Karpas-422 (cell line): ENCODE measurements at regions not wholly inside any gene's neighbourhood (a gene's known extent, or its start where the extent isn't known, plus 50 kb on each side); places are given as distances from the start of the nearest gene placed in this dataset.

Experiments used
- DNase-seq: peaks from one replicate; pipeline ENCODE4 v3.0.0-alpha.2; 2015
- H2AFZ ChIP-seq: fragments of 200-600 bp; sonication (generic); 2 replicates; pipeline ENCODE4 v1.6.1; 2014; ENCODE audit warnings: antibody characterized with exemption, low read length, mixed read lengths
- H3K27ac ChIP-seq: fragments of 200-600 bp; sonication (generic); 2 replicates; pipeline ENCODE4 v1.5.1; 2014; ENCODE audit warnings: mild to moderate bottlenecking, low read length, moderate library complexity
- H3K27me3 ChIP-seq: fragments of 200-600 bp; sonication (generic); 2 replicates; pipeline ENCODE4 v1.6.1; 2014; ENCODE audit warnings: low read length, mixed read lengths
- H3K36me3 ChIP-seq: fragments of 200-600 bp; sonication (generic); 2 replicates; pipeline ENCODE4 v1.6.1; 2014; ENCODE audit warnings: low read length, mixed read lengths; ENCODE audit not compliant: insufficient read depth
- H3K4me1 ChIP-seq: fragments of 200-600 bp; sonication (generic); 2 replicates; pipeline ENCODE4 v1.6.1; 2014; ENCODE audit warnings: mild to moderate bottlenecking, low read length, mixed read lengths
- H3K4me2 ChIP-seq: fragments of 200-600 bp; sonication (generic); 2 replicates; pipeline ENCODE4 v1.6.1; 2014; ENCODE audit warnings: low read length, low read depth, mild to moderate bottlenecking; ENCODE audit not compliant: poor library complexity, severe bottlenecking
- H3K4me3 ChIP-seq: fragments of 200-600 bp; sonication (generic); 2 replicates; pipeline ENCODE4 v1.5.1; 2014; ENCODE audit warnings: mild to moderate bottlenecking, antibody characterized with exemption, low read length, mixed read lengths
- H3K79me2 ChIP-seq: fragments of 200-600 bp; sonication (generic); 2 replicates; pipeline ENCODE4 v1.6.1; 2014; ENCODE audit warnings: mild to moderate bottlenecking, low read length, mixed read lengths
- H3K9ac ChIP-seq: fragments of 200-600 bp; sonication (generic); 2 replicates; pipeline ENCODE4 v1.6.0; 2014; ENCODE audit warnings: low read length
- H3K9me2 ChIP-seq: fragments of 200-600 bp; sonication (generic), shearing (Covaris generic); replicated peaks from 2 replicates; pipeline ENCODE4 v1.6.0; 2014; ENCODE audit warnings: mild to moderate bottlenecking, low read length, moderate library complexity; ENCODE audit not compliant: insufficient read depth
- H3K9me3 ChIP-seq: fragments of 300-700, 200-600 bp; sonication (generic); 2 replicates; pipeline ENCODE4 v1.6.1; 2014; ENCODE audit warnings: low read length, mixed read lengths
- H4K20me1 ChIP-seq: fragments of 200-600 bp; sonication (generic); 2 replicates; pipeline ENCODE4 v1.6.1; 2014; ENCODE audit warnings: mild to moderate bottlenecking, antibody characterized with exemption, low read length, low read depth; ENCODE audit not compliant: insufficient read depth

- Histone ChIP-seq H3K9me2 (no peaks in the 10 kb centered on the region), H3K27ac (no peak overlapping the region), H3K4me3 (no peak overlapping the region), H3K36me3 (no peaks in the 10 kb centered on the region), H3K4me2 (no peak overlapping the region), H3K9me3 (no peaks in the 10 kb centered on the region), H4K20me1 (no peaks in the 10 kb centered on the region), H3K79me2 (no peaks in the 10 kb centered on the region), H3K9ac (no peak overlapping the region), H3K4me1 (no peaks in the 10 kb centered on the region), H2AFZ (no peak overlapping the region), H3K27me3 (no peaks in the 10 kb centered on the region)
- DNase-seq, result no peak
Measured at GRCh38 chr21:25496825-25497482, 110.3 kb downstream of the MRPL39 start.

GRCh38 chr21:25494804-25495203, 112.5 kb downstream of the MRPL39 start:
- Histone ChIP-seq H3K79me2 (no peaks in the 10 kb centered on the region), H3K9ac (no peak overlapping the region), H4K20me1 (no peaks in the 10 kb centered on the region), H3K27ac (no peak overlapping the region), H3K4me2 (no peak overlapping the region), H3K9me2 (no peaks in the 10 kb centered on the region), H3K27me3 (no peaks in the 10 kb centered on the region), H3K36me3 (no peaks in the 10 kb centered on the region), H3K9me3 (no peaks in the 10 kb centered on the region), H3K4me1 (no peaks in the 10 kb centered on the region), H3K4me3 (no peak overlapping the region), H2AFZ (no peak overlapping the region)
- DNase-seq, result no peak

GRCh38 chr21:25493722-25494121, 113.6 kb downstream of the MRPL39 start:
- H3K4me1 ChIP-seq, result no peaks in the 10 kb centered on the region
- no peaks in the 10 kb centered on the region for H3K79me2 ChIP-seq
- no peaks in the 10 kb centered on the region for H3K36me3 ChIP-seq
- no peaks in the 10 kb centered on the region for H3K9me3 ChIP-seq
- DNase-seq, result no peak
- no peaks in the 10 kb centered on the region for H3K27me3 ChIP-seq
- H3K27ac ChIP-seq, result no peak overlapping the region
- no peaks in the 10 kb centered on the region for H4K20me1 ChIP-seq
- no peak overlapping the region for H2AFZ ChIP-seq
- H3K9me2 ChIP-seq, result no peaks in the 10 kb centered on the region
- no peak overlapping the region for H3K4me2 ChIP-seq
- no peak overlapping the region for H3K9ac ChIP-seq
- H3K4me3 ChIP-seq, result no peak overlapping the region

- Histone ChIP-seq H3K9me2 (no peaks in the 10 kb centered on the region), H3K9ac (no peak overlapping the region), H3K79me2 (no peaks in the 10 kb centered on the region), H3K4me2 (no peak overlapping the region), H4K20me1 (no peaks in the 10 kb centered on the region), H3K4me3 (no peak overlapping the region), H3K9me3 (no peaks in the 10 kb centered on the region), H3K36me3 (no peaks in the 10 kb centered on the region), H3K4me1 (peaks cover 4% of the 10 kb centered on the region; the same call in 1 of the 2 replicates), H2AFZ (no peak overlapping the region), H3K27me3 (no peaks in the 10 kb centered on the region), H3K27ac (no peak overlapping the region)
- no peak for DNase-seq
Measured at GRCh38 chr21:25491267-25491666, 116.0 kb downstream of the MRPL39 start.

- Histone ChIP-seq H3K4me2 (no peak overlapping the region), H4K20me1 (no peaks in the 10 kb centered on the region), H3K79me2 (no peaks in the 10 kb centered on the region), H3K27me3 (no peaks in the 10 kb centered on the region), H2AFZ (no peak overlapping the region), H3K9me2 (no peaks in the 10 kb centered on the region), H3K36me3 (no peaks in the 10 kb centered on the region), H3K9ac (no peak overlapping the region), H3K4me3 (no peak overlapping the region), H3K4me1 (peaks cover 4% of the 10 kb centered on the region; the same call in 1 of the 2 replicates), H3K27ac (no peak overlapping the region), H3K9me3 (no peaks in the 10 kb centered on the region)
- DNase-seq, result no peak
Measured at GRCh38 chr21:25490742-25491141, 116.5 kb downstream of the MRPL39 start.

GRCh38 chr21:25489673-25490072, 117.6 kb downstream of the MRPL39 start:
- no peak for DNase-seq
- Histone ChIP-seq H3K27ac (no peak overlapping the region), H3K36me3 (no peaks in the 10 kb centered on the region), H3K9me3 (no peaks in the 10 kb centered on the region), H3K4me1 (peaks cover 4% of the 10 kb centered on the region; the same call in 1 of the 2 replicates), H4K20me1 (no peaks in the 10 kb centered on the region), H3K9me2 (no peaks in the 10 kb centered on the region), H3K27me3 (no peaks in the 10 kb centered on the region), H3K4me3 (no peak overlapping the region), H3K9ac (no peak overlapping the region), H3K79me2 (no peaks in the 10 kb centered on the region), H2AFZ (no peak overlapping the region), H3K4me2 (no peak overlapping the region)

- no peaks in the 10 kb centered on the region for H4K20me1 ChIP-seq
- no peaks in the 10 kb centered on the region for H3K27me3 ChIP-seq
- H3K4me1 ChIP-seq, result peaks cover 4% of the 10 kb centered on the region; the same call in 1 of the 2 replicates
- no peak overlapping the region for H3K27ac ChIP-seq
- H3K4me3 ChIP-seq, result no peak overlapping the region
- no peaks in the 10 kb centered on the region for H3K79me2 ChIP-seq
- no peak overlapping the region for H3K4me2 ChIP-seq
- DNase-seq, result no peak
- no peak overlapping the region for H3K9ac ChIP-seq
- H3K36me3 ChIP-seq, result no peaks in the 10 kb centered on the region
- H3K9me2 ChIP-seq, result no peaks in the 10 kb centered on the region
- H2AFZ ChIP-seq, result no peak overlapping the region
- H3K9me3 ChIP-seq, result peaks cover under 1% of the 10 kb centered on the region; the same call in 1 of the 2 replicates
Measured at GRCh38 chr21:25487046-25487594, 120.2 kb downstream of the MRPL39 start.

- Histone ChIP-seq H4K20me1 (no peaks in the 10 kb centered on the region), H2AFZ (no peak overlapping the region), H3K4me2 (no peak overlapping the region), H3K9me2 (no peaks in the 10 kb centered on the region), H3K27me3 (no peaks in the 10 kb centered on the region), H3K9ac (no peak overlapping the region), H3K36me3 (no peaks in the 10 kb centered on the region), H3K4me1 (peaks cover 4% of the 10 kb centered on the region; the same call in 1 of the 2 replicates), H3K27ac (no peak overlapping the region), H3K79me2 (no peaks in the 10 kb centered on the region), H3K4me3 (no peak overlapping the region), H3K9me3 (peaks cover 12% of the 10 kb centered on the region; the same call in 1 of the 2 replicates)
- DNase-seq, result no peak
Measured at GRCh38 chr21:25485914-25486313, 121.4 kb downstream of the MRPL39 start.
